IPS-NIHi7 (cell line): ENCODE measurements at regions not wholly inside any gene's neighbourhood (a gene's known extent, or its start where the extent isn't known, plus 50 kb on each side); places are given as distances from the start of the nearest gene placed in this dataset.
"Not testable (repeated sequence)": the region's sequence is repeated elsewhere in the genome, so short reads cannot be mapped to it uniquely, and the experiment has no call there.

Experiments used
- DNase-seq: peaks from one replicate; pipeline ENCODE4 v3.0.0; 2012; ENCODE audit warnings: mixed read lengths; ENCODE audit errors: extremely low spot score

DNA sequence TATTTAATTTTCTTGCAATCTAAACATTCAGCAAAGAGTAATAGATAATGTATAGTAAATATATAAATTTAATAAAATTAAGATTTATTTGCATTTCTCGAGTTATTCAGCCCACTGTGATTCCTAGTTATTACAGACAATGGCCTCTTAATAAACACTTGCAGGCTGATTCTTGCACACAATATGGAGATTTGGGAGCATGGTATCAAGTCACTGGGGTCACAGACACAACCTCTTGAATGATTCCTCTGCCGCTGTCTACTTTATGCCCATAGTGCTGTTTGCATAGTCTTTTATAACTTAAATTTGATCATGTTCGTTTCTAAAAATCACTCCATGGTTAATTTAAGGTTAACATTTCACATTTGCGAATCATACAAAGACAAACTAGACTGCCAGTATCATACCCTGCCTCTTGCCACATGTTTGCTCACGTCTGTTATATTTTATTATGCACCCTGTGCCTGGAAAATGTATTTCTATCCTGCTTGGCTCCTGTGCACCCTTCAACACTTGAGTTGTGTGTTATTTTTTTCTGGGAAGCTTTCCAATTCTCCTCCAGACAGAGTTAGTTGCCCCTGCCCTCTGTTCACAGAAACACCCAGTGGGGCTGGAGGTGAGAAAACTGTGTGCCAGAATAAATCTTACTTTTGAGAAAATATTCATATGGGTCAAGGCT lies 206.3 kb upstream of the ROBO1 start:
- no peak for DNase-seq

DNA sequence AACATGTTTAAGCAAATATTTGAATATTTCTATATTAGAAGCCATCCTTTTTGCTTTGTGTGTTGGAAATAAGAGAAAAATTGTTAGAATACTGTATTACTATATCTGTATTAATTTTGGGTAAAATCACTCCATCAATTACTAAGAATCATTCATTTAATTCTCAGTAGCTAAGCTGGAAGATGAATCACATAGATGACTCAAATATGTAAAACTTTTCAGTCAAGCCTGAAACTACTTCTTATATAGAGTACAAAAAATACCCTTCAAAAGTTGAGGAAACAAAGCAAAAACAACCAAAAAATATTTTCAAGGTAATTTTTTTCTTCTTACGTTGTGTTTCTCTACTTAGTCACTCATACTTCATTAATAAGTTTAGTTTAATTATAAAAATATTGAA lies 205.7 kb upstream of the ROBO1 start:
- no peak for DNase-seq

DNA sequence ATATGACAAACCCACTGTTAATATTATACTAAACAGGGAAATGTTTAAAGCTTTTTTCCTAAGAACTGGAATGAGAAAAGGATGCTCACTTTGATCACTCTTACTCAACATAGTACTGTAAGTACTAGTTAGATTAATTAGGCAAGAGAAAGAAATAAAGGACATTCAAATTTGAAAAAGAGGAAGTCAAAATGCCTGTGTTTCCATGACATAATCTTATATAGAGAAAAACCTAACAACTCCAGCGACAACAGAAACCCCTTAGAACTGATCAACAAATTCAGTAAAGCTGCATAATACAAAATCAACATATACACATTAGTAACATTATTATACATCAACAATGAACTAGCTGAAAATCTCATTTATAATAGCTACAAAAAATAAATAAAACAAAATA lies 200.6 kb upstream of the ROBO1 start:
- DNase-seq, result no peak

DNA sequence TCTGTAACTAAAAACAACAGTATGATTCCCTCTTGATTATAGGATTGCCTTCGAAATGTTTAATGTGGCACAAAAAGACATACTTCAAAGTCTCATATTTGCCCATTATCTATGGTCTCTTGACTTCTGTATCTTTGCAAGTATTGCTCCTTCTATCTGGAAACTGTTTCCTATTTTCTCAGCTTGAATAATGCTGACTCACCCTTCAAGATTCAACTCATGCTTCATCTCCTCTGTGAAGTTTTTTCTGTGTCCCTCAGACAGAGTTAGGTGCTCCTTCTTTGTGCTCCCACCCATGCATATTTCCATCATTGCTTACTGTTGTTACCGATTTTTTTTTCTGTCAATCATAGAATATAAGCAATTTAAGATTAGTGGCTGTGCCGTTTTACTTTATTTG lies 192.8 kb upstream of the ROBO1 start:
- no peak for DNase-seq

DNA sequence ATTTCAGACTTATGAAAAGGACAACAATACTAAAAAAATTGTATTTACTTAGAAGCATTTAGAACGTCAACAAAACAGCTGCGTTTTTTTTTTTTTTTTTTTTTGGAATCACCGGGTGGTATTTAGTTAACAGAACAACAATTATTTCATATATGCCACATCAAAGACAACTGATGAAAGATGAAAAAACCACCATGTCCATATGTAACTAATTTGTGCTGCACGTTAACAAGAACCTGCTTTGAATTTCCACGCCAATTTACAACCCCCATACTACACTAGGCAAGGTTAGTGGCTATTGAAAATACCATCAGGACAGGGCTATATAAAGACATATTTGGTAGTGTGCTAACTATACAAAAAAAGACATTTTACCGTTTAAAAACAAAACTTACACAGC lies 189.3 kb upstream of the ROBO1 start:
- no peak for DNase-seq

DNA sequence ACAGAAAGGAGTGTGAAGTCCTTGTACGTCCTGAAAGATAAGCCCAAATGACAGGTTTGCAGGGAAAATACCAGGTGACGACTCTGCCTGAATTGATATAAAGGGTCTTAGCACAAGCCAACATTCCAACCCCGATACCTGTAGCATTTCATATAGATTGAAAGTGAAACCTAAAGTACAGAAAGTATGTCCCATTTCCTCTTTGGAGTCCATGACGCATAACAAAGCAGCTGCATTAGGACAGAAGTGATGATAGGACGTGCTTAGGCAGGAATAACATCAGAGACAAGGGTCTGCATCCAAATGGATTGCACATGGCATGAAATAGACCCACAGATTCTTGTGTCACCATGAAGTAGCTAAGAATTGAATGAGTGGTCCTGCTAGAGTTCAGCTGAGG lies 187.0 kb upstream of the ROBO1 start:
- DNase-seq, result no peak

DNA sequence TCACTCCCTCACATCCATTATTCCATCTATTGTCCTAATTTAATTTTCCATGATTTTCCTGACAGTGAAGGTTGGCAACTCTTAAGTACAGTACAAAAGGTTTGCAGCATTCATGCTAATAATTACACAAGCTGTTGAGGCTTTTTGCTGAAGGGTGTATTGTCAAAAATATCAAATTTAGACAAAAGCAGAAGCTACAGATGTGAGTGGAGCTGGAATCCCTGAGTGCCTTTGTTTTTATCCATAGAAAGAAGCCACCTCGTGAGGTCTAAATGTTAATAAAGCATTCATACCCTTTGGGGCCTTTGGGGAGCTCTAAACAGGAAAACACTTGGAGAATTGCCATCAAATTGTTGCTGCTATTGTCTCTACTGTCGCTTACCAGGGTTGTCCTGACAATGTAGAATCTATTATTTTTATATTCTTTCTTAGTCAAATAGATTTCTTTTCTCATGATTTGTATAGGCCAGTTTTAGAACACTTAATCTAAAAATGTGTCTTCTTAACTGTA lies 185.8 kb upstream of the ROBO1 start:
- no peak for DNase-seq

DNA sequence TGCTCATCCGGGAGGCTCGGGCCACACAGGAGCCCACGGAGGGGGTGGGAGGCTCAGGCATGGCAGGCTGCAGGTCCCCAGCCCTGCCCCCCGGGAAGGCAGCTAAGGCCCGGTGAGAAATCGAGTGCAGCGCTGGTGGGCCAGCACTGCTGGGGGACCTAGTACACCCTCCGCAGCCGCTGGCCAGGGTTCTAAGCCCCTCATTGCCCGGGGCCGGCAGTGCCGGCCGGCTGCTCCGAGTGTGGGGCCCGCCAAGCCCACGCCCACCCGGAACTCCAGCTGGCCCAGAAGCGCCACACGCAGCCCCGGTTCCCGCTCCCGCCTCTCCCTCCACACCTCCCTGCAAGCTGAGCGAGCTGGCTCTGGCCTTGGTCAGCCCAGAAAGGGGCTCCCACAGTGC lies 183.6 kb upstream of the ROBO1 start:
- not testable (repeated sequence) for DNase-seq

DNA sequence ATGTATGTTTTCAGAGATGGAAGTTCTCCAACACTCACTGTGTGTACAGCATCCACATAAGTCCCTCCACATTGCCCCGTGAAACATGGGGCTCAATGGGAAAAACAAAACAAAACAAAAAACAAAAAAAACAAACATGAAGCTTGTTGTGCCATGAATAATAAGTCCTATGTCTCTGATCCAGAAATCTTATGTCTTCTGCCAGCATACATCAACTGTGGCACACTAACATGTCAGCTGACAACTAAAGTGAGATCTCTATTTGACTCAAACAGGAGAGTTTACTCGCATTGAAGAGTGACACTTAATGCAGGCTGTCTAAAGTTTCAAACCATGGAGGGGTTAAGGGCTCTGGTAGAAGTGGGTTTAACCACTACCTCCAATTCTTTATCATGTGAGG lies 180.2 kb upstream of the ROBO1 start:
- no peak for DNase-seq

DNA sequence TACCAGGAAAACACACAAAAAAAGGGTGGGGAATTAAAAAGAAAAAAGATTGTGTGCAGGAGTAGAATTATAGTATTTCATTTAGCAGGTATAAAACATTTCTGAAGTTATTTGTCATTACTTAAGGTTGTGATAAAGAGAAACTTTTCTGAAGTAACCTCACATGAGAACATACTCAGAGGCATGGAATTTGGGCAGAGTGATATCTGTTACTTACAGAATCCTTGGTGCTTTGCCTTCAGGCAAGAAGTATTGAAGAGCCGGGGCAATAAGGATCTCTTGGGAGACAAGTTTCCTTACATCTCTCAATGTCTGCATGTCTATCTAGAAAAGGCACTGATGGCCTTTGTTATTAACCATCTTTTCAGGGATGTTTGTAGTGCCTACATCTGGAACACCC lies 179.7 kb upstream of the ROBO1 start:
- DNase-seq, result no peak

DNA sequence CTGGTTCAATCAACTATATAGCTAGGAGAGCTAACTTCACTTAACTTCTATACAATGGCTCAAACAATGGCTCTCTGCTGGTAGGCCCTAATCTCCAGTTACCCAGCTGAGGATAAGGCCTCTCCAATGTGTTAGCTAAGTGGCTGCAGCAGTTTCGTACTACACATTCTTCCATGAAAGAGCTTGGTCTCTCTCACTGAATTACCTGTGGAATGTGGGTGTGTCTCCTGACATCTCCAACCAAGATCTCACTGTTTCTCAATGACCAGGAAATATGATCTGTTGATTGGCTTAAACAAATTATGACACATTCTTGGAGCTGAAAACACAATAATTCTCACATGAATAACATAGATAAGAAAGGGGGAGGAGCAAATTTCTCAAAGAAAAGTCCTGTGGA lies 169.8 kb upstream of the ROBO1 start:
- DNase-seq, result no peak

DNA sequence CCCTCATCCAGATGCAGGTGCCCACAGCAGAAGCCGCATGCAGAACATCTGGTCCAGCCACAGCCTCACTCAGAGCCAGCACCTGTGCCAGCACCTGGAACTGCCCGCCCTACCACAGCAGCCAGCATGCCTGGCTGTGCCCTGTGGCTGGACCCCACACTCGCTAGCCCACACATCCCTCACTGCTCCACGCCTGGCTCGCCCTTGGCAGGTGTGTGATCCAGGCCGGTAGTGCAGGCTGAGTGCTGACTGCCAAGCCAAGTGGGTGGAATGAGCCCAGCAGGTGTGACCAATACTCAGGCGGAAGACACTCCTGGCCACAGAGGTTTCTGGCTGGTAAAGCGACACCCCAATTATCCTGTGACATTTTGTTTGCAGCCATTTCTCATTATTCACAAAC lies 162.4 kb upstream of the ROBO1 start:
- no peak for DNase-seq

DNA sequence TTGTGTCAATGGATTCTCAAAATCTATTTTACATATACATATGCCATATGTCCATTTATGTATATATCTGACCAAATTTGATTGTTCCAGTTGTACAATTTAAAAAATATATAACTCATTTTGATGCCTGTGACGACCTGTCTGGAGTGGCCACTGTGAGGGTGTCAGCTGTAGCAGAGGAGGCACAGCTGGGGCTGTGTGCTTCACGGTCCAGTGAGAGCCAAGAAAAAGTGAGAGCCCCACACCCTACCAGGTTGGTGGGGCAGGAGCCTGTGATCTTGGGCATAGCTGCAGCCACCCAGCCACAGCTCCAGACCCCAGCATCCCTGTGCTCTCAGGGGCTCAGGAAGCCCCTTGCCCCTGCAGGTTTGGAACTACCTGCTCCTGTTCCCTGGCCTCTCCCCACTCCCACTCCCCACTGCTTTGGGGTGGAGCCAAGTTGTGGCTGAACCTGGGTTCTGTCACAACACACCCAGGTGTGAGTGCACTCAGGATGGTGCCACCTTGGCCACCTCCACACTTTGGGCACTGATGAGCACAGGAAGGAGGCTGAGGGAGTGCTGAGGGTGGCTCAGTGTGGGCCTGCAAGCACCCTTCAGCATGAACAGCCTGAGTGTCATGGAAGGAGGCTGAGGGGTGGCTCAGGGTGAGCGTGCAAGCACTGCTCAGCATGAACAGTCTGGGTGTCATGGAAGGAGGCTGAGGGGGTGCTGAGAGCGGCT lies 161.1 kb upstream of the ROBO1 start:
- no peak for DNase-seq

DNA sequence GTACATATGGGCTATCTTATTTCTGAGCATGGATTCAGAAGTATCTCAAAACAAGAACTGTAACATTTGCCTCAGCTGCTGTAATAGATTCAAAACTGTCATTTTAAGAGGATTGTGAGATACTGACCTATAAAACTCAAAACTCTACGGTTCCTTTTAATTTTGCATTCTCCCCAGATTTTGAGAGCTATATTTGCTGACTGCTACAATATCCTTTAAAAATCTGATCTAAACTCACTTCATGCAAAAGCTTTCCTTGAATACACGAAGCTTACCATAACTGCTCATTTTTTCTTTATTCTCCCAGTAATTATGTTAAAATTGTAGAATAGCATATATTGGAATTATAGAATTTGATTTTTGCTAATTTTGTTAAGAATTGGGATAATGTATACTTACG lies 158.7 kb upstream of the ROBO1 start:
- no peak for DNase-seq

DNA sequence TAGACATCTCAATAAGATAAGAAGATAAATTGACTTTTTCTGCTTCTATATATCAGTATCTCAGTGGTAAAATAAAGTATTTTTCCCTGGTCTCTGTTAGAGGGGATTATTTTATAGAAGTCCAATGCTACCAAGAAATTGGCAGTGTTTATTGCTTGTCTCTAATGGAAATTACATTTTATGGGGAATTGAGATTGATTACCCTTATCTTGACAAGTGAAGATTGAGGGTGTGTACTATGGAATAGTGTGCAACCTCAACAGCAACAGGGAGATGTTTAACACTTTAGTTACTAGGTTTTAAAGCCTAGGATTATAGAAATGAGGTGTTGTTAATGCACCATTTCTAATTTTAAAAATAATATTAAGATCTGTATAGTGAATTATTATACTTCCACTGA lies 154.8 kb upstream of the ROBO1 start:
- DNase-seq, result no peak

DNA sequence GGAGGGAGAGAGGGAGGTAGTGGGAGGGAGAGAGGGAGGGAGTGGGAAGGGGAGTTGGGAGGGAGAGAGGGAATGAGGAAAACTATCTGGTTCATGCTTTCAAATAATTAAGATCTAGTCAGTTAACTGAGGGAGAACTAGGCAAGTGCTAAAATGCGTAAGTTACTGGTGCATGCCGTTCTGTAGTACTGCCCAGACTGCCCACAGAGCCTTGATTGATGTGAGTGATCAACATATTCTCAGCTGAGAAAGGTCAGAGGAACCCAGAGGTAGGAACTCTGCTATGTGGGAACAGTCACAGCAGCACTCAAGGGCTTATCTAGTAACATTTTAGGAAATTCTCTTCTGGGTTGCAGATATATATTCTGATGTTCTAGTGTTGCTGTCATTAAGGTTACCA lies 149.8 kb upstream of the ROBO1 start:
- DNase-seq, result no peak

DNA sequence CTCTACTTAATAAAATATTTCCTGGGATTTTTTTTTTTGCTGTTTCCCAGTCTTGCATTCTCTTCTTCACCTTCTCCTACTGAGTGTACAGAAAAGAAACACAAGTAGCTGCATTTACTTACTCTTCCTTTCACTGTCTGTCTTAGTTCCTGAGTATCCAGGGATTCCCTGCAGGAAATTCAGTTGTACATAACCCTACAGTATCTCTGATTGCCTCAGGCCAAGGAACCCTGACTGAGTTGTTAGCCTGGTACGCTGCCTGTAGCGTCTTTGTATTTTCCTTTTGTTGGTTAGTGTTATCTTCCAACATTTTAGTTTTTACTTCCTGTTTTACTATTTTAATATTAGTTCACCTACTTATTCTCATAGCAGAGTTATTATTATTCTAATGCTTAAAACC lies 142.5 kb upstream of the ROBO1 start:
- DNase-seq, result no peak

DNA sequence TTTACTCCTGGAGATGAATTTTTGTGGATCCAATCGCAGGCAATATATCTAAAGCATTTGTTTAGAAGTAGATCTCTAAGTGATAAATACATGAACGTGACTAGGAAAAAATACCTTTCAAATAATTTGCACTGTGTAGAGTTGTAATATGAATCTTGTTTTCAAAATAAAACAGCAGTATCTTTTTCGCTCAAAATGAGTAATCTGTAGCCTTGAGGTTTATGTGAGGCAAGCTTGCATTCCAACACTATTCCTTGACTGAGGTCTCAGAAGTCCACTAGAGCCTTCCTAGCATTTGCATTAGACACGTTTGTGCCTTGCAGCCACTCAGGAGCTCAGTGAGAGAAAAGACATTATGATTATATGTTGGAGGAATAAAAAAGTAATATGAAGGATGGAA lies 138.3 kb upstream of the ROBO1 start:
- DNase-seq, result no peak

DNA sequence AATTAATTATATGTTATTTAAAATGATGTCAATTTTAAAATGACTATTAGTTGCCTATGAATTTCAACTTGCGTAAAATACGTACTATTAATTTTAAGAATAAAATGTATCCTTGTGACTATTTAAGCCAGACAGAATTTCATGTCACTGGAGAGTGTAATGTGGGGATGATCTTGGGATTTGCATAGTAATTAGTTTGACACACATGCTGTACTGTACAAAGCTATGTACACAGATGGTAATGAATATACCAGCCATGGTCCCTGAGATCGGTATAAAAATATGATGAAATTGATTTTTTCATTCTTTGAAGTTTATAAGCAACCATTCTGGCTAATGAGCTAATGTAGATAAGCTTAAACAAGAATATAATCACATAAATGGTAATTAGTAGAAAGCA lies 134.4 kb upstream of the ROBO1 start:
- no peak for DNase-seq

DNA sequence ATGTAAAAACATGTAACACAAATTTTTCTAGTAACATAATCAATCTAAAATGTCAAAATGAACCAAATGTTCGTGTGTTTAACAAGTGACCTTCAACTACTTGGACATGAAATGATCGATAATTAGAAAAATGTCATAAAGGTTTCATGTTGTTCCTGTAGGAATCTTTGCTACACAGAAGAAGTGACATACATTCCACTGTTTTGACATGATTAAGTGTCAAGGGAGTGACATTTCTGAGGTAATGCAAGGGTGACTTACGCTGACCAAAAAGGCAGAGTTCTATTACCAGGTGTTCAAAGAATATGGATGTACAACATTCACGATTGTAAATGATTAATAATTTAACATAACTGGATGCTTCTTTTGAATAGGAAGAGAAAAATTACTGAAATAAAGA lies 131.1 kb upstream of the ROBO1 start:
- DNase-seq, result no peak

DNA sequence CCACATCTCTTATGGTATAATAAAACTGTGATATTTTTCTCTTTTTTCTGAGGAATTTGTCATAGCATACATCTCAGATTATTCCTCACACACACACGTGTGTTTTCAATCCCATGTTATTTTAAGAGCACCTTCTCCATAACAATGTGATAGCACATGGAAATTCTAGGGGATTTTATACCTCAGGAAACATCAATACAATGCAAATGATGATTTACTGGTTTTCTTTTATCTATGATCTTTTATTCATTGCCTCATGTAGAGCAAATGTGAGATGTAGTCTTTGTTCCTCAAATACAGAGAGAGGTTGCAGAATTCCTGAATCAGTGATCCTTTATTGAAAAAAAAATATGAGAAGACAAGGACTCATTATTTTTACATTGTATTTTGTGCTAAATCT lies 128.3 kb upstream of the ROBO1 start:
- no peak for DNase-seq

DNA sequence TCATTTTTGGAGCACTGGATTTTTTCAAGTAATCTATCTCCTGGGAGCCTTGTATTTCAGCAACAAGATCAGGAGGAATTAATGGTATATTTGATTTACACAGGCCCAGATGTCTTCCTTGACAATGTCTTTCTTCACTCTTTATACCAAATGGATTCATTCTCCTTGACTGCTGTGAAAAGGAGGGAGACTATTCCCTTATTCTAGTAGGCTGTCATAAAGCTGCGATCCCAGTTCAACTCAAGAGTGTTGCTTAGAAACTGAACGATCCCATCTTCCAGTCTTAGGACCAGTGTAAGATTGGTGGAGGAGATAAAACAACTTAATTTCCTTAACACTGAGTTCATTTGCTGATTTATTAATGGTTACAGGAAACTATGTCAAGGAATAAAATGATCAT lies 119.4 kb upstream of the ROBO1 start:
- no peak for DNase-seq

DNA sequence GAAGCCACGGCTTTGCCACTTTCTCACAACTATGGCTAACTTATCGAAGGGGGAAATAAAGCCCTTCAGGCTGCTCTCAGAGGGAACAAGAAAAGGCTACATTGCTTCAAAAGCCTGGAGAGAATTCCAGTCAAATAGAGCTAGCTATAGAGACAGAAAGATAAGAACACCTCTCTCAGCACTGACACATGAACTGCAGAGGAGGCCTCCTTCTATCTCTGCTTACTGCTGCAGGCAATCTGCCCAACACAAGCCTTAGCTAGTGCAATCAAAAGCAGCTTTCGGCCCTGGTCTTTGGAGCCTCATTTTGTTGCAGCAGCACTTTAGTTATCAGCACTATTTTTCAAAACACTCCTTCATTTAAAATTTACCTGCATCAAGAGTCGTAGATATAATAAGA lies 118.4 kb upstream of the ROBO1 start:
- no peak for DNase-seq

DNA sequence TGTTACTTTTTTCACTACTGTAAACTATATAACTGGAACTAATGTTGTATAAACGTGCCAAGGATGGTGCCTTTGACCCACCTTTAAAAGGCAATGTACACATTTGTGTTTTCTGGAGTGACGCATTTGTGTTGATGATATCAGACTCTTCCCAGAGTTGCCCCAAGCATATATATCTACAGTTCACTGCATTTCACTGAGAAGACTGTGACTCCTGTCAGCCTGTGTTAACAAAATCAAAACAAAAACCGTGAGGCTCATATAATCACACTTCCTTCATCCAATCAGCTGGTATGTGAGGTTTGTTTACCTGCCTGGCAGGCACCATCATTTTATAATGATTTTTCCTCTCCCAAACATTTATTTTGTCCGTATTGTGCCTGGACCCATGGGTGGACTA lies 117.6 kb upstream of the ROBO1 start:
- no peak for DNase-seq
